GM10248 (cell line): ENCODE measurements at regions not wholly inside any gene's neighbourhood (a gene's known extent, or its start where the extent isn't known, plus 50 kb on each side); places are given as distances from the start of the nearest gene placed in this dataset.

Experiments used
- CTCF ChIA-PET: fragments of 300-600 bp; sonication (Branson Sonifier 250); formaldehyde crosslinking; extraction: SDS; loops from one replicate; lab custom pipeline; 2021; ENCODE audit warnings: antibody characterized with exemption; lab: Yijun Ruan, JAX
- POLR2A ChIA-PET: fragments of 350-650 bp; sonication (Branson Sonifier 250); formaldehyde crosslinking; extraction: SDS; loops from one replicate; lab custom pipeline; 2020; ENCODE audit warnings: antibody characterized with exemption; lab: Yijun Ruan, JAX
- DNase-seq: peaks from one replicate; pipeline ENCODE4 v3.0.0; 2012; ENCODE audit errors: extremely low spot score
- CTCF ChIP-seq: IDR thresholded peaks from 2 replicates; pipeline ENCODE4 v1.5.1; 2012; ENCODE audit warnings: mild to moderate bottlenecking, low read depth; ENCODE audit errors: extremely low read depth, missing control alignments, control extremely low read depth

GRCh38 chr18:10371165-10371564, 83.3 kb upstream of the APCDD1 start:
- no peak for TF ChIP-seq CTCF
- DNase-seq, result no peak
- ChIA-PET POLR2A (no interaction called here), CTCF (interaction anchor here (1.2 to 1.5 kb wide), 2 partner anchors 17 to 18 kb away, joined by 4 to 6 read pairs; no protein-coding TSS in a partner anchor)

- CTCF ChIA-PET, result interaction anchor here (2.1 kb wide), 1 partner anchor 13 kb away, joined by 4 read pairs; no protein-coding TSS in a partner anchor
These were observed 80.2 kb upstream of the APCDD1 start for GRCh38 chr18:10374195-10374594.

GRCh38 chr18:10374636-10375293, 79.7 kb upstream of the APCDD1 start:
- ChIA-PET CTCF (interaction anchor here (2.1 kb wide), 1 partner anchor 13 kb away, joined by 4 read pairs; no protein-coding TSS in a partner anchor), POLR2A (no interaction called here)
- TF ChIP-seq CTCF, result no peak
- DNase-seq, result no peak

More at GRCh38 chr18:10374195-10374594, 80.2 kb upstream of the APCDD1 start:
- no peak for TF ChIP-seq CTCF
- DNase-seq, result no peak
- POLR2A ChIA-PET, result no interaction called here

- POLR2A ChIA-PET, result no interaction called here
- CTCF ChIA-PET, result no interaction called here
- TF ChIP-seq CTCF, result no peak
- DNase-seq, result no peak
These were observed 77.7 kb upstream of the APCDD1 start for GRCh38 chr18:10376731-10377130.

- DNase-seq, result no peak
- POLR2A ChIA-PET, result no interaction called here
- CTCF ChIA-PET, result no interaction called here
- no peak for TF ChIP-seq CTCF
These were observed 76.5 kb upstream of the APCDD1 start for GRCh38 chr18:10377956-10378355.

GRCh38 chr18:10378688-10379420, 75.6 kb upstream of the APCDD1 start:
- ChIA-PET POLR2A (no interaction called here), CTCF (no interaction called here)
- DNase-seq, result no peak
- TF ChIP-seq CTCF, result no peak
